HG02588 (cell line): ENCODE measurements at regions not wholly inside any gene's neighbourhood (a gene's known extent, or its start where the extent isn't known, plus 50 kb on each side); places are given as distances from the start of the nearest gene placed in this dataset.

ENCODE experiments used
- ATAC-seq: cut with Tn5 transposase; IDR thresholded peaks from one replicate; pipeline ENCODE4 v1.9.1; 2021; ENCODE audit warnings: mild to moderate bottlenecking, moderate library complexity; ENCODE audit not compliant: unreplicated experiment

GRCh38 chr14:89013698-89014568 lies 189.5 kb downstream of the TTC8 start:
- ATAC-seq, result no peak

GRCh38 chr14:89014569-89014850 lies 190.1 kb downstream of the TTC8 start:
- no peak for ATAC-seq

- ATAC-seq, result no peak
Measured at GRCh38 chr14:89015016-89015415, 190.6 kb downstream of the TTC8 start.

- ATAC-seq, result no peak
Measured at GRCh38 chr14:89017417-89017816, 193.0 kb downstream of the TTC8 start.

- no peak for ATAC-seq
Measured at GRCh38 chr14:89022274-89022673, 197.8 kb downstream of the TTC8 start.

- ATAC-seq, result no peak
Measured at GRCh38 chr14:89024691-89025090, 200.2 kb downstream of the TTC8 start.

- ATAC-seq, result no peak
Measured at GRCh38 chr14:89025561-89026236, 201.2 kb downstream of the TTC8 start.

GRCh38 chr14:89027097-89027740 lies 202.8 kb downstream of the TTC8 start:
- peak; percentile 83 for ATAC-seq

- no peak for ATAC-seq
Measured at GRCh38 chr14:89028462-89029134, 204.1 kb downstream of the TTC8 start.

- no peak for ATAC-seq
Measured at GRCh38 chr14:89029961-89030694, 205.7 kb downstream of the TTC8 start.

GRCh38 chr14:89030921-89031320 lies 206.5 kb downstream of the TTC8 start:
- no peak for ATAC-seq

- no peak for ATAC-seq
Measured at GRCh38 chr14:89032086-89032649, 207.7 kb downstream of the TTC8 start.

GRCh38 chr14:89033756-89034155 lies 209.3 kb downstream of the TTC8 start:
- no peak for ATAC-seq

GRCh38 chr14:89036371-89036770 lies 211.9 kb downstream of the TTC8 start:
- ATAC-seq, result no peak

GRCh38 chr14:89037065-89037464 lies 212.6 kb downstream of the TTC8 start:
- ATAC-seq, result no peak

GRCh38 chr14:89040080-89040459 lies 215.6 kb downstream of the TTC8 start:
- ATAC-seq, result peak; percentile 20

- ATAC-seq, result peak; percentile 76
Measured at GRCh38 chr14:89040460-89041256, 216.2 kb downstream of the TTC8 start.

GRCh38 chr14:89041257-89041582 lies 216.8 kb downstream of the TTC8 start:
- ATAC-seq, result no peak

GRCh38 chr14:89042021-89042420 lies 217.6 kb downstream of the TTC8 start:
- no peak for ATAC-seq

GRCh38 chr14:89053303-89053702 lies 228.9 kb downstream of the TTC8 start:
- ATAC-seq, result no peak
